NCI-H526 treated with DMSO at 0.1 percent for 48 hours (cell line): ENCODE measurements at regions not wholly inside any gene's neighbourhood (a gene's known extent, or its start where the extent isn't known, plus 50 kb on each side); places are given as distances from the start of the nearest gene placed in this dataset.
"Not testable (repeated sequence)": the region's sequence is repeated elsewhere in the genome, so short reads cannot be mapped to it uniquely, and the experiment has no call there.

ENCODE experiments used
- DNase-seq: peaks from one replicate; lab custom pipeline; 2025; lab: John Stamatoyannopoulos, UW

DNA sequence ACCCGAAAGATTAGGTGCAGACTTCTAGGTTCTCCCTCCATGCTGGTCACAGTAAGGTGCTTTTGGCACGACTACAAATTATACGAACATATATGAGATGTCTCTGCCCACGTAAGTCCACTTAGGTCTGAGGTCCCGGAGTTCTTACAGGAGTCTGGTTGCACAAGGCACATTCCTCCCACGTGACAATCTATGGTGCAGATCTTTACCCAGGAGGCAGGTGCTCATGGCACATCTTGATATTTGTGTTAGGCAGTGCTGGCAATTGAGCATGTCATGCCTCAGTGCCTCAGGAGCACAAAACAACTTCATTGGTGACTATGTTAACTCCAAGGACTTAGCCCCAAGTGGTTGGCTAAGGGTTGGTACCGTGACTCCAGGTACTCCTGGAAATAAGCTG, 92.0 kb upstream of the AMN1 start:
- DNase-seq, result no peak

GRCh38 chr12:31819427-31819826, 90.6 kb upstream of the AMN1 start:
- DNase-seq, result no peak

- no peak for DNase-seq
Observed at GRCh38 chr12:31818623-31819268, 89.9 kb upstream of the AMN1 start.

DNA sequence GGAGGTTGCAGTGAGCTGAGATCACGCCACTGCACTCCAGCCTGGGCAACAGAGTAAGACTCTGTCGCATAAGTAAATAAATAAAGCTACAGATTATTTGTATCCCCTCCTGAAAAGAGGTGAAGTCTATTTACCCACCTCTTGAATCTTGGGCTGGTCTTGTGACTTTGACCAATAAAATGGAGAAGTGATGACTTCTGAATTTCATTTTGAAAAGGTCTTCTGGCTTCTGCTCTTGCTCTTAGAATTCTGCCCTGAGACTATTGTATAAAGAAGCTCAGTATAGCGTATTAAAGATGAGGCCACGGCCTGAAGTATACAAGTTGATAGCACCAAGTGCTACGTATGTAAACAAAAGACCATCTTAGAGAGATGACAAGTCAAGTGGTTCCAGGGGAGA, 88.3 kb upstream of the AMN1 start:
- DNase-seq, result no peak

- DNase-seq, result no peak
Observed at GRCh38 chr12:31815096-31815495, 86.3 kb upstream of the AMN1 start.

- DNase-seq, result no peak
Observed at GRCh38 chr12:31813305-31813704, 84.5 kb upstream of the AMN1 start.

DNA sequence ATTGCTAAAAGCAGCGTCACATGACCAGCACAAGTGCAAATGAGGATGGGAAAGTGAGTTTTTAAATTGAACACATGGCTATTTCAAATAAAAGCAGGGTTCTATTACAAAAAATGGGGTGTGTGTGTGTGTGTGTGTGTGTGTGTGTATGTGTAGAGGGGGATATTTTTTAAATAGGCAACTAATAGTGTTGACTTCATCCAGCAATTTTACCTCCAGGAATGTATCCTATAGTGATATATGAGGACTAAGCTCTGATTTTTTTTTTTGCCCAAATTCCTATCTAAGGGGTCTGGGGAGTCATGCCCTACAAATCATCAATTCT, 78.9 kb upstream of the AMN1 start:
- DNase-seq, result no peak

- not testable (repeated sequence) for DNase-seq
Observed at GRCh38 chr12:31807081-31807772, 78.4 kb upstream of the AMN1 start.

- DNase-seq, result not testable (repeated sequence)
Observed at GRCh38 chr12:31805681-31806080, 76.9 kb upstream of the AMN1 start.

GRCh38 chr12:31804707-31805106, 75.9 kb upstream of the AMN1 start:
- not testable (repeated sequence) for DNase-seq

- no peak for DNase-seq
Observed at GRCh38 chr12:31804185-31804504, 75.3 kb upstream of the AMN1 start.

- no peak for DNase-seq
Observed at GRCh38 chr12:31803306-31804184, 74.7 kb upstream of the AMN1 start.

DNA sequence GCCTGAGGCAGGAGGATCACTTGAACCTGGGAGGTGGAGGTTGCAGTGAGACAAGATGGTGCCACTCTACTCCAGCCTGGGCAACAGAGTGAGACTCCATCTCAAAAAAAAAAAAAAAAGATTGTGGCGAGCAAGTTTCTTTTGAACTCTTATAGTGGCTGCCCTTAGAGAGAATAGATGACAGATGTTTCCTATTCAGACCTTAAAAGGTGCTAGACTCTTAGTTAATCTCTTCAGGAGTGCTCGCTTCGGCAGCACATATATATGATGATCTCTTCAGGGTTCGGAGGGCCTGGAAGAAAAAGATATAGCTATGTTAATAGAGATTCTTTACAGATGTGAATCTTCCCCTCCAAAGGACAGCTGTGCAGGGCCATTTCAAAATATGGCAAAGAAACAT, 73.1 kb upstream of the AMN1 start:
- no peak for DNase-seq

- DNase-seq, result no peak
Observed at GRCh38 chr12:31797230-31797872, 68.5 kb upstream of the AMN1 start.

- no peak for DNase-seq
Observed at GRCh38 chr12:31796270-31796951, 67.6 kb upstream of the AMN1 start.

DNA sequence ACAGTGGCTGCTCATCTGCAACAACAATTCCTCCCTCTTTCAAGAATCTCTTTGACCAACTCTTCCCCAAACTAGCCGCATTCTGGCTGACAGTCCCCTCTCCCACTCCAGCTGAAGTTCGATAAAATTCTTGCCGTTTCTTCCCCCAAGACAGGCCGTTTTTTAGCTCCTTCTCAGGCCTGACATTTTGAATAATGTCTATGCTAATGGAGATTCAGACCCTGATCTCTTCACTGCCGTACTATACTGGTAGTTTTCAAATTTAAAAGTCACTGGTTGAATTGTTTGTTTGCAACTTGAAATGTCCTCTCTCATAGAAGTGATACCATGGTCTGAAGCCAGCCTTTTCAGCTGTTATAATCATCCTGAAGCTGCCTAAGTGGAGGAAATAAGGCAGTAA, 65.9 kb upstream of the AMN1 start:
- no peak for DNase-seq

DNA sequence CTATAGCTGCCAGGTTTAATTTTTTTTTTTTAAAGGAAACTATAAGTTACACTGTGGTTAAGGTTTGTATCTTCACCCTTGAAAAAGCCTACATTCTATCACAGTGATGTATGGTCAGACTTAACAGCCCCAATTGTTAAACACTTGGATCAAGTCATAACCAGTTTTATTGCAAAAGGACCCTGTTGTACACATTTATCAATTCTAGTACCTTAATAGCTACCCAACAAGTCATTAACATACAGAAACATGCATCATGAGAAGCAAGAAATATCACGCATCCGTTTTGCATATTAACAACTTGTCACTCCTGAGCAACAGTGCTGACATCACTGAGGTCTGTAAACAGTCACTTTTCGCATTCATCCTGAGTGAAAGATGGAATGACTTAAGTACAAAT, 62.4 kb upstream of the AMN1 start:
- DNase-seq, result not testable (repeated sequence)

DNA sequence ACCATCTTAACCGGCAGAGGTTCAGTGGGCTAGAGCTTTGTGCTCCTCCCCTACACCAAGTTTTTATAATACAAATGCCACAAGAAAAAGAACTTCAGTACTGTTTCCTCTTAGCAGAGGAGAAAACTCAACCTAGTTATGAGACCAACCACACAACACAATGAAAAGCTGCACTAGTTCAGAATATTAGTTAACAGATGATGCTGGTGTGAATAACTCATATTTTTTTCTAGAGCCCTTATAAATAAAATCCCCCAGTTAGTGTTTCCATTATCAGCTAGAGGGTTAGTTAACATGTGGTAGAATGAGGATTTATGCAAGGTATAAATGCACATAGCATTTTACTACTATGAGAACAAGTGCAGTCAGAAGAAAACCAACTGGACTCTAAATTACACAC, 61.9 kb upstream of the AMN1 start:
- no peak for DNase-seq

- no peak for DNase-seq
Observed at GRCh38 chr12:31785318-31785717, 56.5 kb upstream of the AMN1 start.

DNA sequence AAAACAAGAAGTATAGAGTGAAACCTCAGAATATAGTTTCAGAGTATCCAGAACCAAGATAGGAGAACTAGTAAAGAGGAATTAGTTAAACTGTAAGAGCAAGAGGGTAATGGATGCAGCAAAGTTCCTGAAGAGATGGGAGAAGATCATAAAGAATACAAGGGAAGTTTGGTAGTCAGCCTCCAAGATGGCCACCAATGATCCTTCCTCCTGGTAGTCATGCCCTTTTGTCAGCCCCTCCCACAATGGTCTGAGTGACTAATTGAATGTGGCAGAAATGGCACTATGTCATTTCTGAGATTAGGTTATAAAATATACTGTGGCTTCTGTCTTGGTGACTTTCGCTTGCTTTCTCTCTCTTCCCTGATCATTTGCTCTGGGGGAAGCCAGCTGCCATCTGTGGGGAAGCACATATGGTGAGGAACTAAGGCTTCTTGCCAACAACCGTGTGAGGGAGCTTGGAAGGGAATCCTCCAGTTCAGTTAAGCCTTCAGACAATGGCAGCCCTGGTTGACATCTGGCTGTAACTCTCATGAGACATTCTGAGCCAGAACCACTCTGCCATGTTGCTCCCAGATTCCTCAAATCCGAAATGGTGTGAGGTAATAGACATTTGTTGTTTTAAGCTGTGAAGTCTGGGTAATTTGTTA, 55.3 kb upstream of the AMN1 start:
- DNase-seq, result no peak

DNA sequence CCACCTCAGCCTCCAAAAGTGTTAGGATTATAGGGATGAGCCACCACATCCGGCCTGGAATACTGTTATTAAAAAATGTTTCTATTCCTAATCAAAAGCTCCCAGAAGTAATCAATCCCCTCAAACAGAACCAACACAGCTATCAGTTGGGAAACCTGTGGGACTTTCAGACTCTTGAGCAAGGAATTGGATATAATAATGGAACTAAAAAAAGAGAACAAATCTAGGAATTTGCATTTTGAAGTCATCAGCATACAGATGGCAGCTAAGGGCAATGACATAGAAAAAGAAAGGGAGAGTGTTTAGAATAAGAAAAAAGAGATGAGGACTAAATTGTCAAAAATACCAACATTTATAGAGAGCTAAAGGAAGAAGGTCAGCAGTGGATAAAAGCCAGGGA, 54.7 kb upstream of the AMN1 start:
- DNase-seq, result no peak
